ENCODE measurements at regions not wholly inside any gene's neighbourhood (a gene's known extent, or its start where the extent isn't known, plus 50 kb on each side); places are given as distances from the start of the nearest gene placed in this dataset.

DNA sequence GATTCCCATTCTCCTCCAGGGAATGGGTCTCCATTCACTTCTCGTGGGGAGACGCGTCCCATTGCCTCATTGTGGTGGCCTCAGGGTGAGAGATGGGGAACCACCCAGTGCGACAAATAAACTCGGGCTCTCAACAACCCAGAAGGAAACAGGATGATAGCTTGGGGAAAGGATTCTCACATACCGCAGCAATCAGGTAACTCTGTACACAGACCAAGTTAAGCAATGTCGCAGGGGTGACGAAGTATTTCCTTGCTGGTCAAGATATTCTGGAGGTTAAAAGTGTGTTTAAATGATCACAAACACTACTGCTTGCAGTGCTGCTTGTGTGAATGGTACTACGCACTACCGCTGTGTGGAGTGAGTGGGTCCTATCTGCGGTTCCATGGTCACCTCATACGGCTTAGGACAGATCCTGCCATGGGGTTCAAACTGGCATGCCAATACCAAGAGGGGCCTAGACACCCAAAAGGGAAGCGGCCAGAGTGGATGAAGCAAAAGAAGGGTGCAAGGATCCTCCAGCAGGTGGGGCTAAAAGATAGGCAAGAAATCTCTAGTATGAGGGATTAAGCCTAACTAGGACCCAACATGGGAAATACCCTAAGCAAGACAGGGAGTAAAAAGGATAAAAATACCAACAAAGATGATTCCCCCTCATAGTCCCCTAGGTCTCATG, 143.8 kb upstream of the TMEM106B start:
- DNase-seq (ENCODE audit: low spot score), result peak; percentile 59
- peak; percentile 93 for ATAC-seq

DNA sequence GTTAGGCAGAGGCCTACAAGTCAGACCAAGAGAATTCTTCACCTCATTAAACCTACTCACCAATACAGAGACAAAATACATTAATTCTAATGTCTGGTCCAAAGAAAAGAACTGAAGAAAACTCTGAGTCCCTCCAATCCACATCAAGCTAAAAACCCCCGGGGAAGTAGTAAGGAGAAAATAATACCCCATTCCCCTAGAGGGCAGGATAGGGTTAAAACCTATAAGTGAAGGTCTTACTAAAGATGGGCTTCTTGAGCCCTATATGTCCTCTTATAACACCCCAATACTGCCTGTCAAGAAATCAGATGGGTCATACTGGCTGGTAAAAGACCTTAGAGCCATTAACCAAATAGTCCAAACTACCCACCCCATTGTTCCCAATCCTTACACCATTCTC, 141.3 kb upstream of the TMEM106B start:
- no peak for ATAC-seq

DNA sequence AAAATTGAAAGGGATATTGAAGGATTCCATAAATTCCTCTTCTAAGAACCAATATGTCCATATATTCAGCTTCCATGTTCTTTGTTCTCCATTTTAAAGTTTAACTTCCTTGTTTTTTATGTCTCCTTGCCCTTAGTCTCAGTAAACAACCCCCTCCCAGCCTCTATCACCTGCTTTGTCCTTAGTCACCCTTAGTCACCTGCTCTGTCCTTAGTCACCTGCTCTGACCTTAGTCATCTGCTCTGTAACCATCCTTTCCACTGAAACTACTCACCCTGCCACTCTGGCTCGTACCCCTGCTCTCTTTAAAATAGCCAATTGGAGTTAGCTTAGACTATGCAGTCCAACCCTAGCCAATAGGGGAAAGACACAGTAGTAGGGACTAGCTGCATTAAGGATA, 136.2 kb upstream of the TMEM106B start:
- ATAC-seq (no peak), DNase-seq (ENCODE audit: low spot score) (no peak)

More for the DNA sequence above, 141.3 kb upstream of the TMEM106B start:
- no peak for DNase-seq (ENCODE audit: low spot score)

DNA sequence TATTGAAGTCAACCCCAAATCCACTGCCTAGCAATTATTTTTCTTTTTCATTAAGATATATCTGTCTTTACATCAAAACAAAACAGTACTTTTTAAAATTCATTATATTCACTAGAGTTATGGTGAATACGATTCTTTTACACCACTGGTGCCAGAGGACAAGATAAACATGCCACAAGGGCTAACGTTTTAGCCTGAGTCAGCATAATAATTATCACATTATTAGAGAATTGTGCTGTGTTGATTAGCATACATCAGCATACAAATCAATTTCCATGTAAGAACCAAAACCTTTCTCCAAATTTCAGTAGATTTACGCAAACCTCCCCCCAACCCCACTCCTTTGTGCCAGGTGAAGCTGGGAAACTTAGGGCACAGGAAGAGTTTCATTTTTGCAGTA, 131.1 kb upstream of the TMEM106B start:
- DNase-seq (ENCODE audit: low spot score) (no peak), ATAC-seq (no peak)

DNA sequence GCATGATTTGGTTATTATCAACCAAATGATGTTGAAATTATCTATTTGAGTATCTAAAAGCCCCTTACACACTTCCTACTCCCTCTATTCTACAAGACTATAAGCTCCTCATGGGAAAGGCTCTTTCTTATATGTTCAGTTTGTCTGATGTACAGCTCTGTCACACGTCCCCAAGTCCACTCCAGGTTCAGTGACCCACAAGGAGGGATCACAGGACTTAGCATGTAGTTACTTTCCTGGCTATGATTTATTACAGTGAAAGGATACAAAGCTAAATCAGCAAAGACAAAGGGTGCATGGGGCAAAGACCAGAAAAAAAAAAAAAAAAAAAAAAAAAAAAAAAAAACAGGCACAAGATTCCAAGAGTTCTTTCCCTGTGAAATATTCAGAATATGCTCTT, 125.6 kb upstream of the TMEM106B start:
- ATAC-seq, result no peak

DNA sequence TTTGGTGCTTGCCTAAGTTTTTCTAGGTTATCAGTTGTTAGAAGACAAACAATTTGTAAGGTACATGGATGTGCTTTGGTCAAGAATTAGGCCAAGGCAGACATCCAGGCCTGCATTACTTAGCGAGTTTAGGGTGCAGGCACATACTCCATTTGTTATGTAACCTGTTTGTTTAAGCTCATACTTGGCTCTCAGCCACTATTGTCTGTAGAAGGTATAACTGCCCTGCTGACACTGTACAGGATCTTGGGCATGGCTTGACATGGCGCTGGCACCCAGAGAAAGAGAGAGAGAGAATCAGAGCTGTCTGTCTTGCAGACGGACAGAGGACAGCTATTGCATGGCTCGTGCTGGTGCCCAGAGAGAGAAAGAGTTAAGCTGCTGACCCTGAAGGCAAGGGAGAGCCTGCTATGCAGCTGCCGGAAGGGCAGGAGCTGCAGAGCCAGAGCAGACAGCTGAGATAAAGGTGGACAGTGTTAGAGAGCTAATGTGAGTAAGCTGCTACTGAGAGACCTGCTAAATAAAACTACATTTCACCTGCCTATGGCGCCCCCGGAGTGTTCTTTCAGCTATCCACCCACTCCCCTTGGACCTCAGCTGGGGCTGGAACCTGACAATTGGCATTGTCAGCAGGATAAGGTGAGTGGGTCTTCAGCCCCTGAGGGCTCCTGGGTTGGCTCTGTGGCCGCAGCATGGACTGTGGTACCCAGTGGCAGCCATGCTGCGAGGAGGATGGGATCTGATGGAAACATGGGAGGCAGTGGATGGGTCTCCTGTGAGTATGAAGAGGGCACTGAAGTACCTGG, 120.9 kb upstream of the TMEM106B start:
- ATAC-seq, result no peak

More for the DNA sequence above, 125.6 kb upstream of the TMEM106B start:
- no peak for DNase-seq (ENCODE audit: low spot score)

DNA sequence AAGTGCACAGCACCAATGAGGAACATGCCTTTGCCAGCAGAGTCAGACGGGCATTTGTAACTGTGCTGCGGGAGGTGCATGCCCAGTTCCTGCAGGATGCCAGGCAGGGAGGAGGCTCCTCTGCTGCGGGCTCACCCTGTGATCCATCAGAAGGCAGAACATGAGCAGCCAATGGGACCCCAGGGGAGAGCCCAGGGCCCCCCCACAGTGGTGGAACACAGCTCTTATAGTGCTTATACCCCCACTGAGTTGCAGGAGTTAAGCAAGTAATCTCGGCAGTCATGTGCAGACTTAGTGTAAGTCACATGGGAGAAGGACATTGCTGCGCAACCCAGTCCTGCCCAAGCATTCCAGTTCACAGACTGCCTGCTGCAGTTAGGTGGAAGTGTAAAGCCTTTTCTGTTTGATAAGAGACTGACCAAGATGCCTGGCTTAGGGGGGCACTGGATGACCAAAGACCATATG, 120.3 kb upstream of the TMEM106B start:
- no peak for DNase-seq (ENCODE audit: low spot score)
- no peak for ATAC-seq

More for the DNA sequence above, 120.9 kb upstream of the TMEM106B start:
- no peak for DNase-seq (ENCODE audit: low spot score)

DNA sequence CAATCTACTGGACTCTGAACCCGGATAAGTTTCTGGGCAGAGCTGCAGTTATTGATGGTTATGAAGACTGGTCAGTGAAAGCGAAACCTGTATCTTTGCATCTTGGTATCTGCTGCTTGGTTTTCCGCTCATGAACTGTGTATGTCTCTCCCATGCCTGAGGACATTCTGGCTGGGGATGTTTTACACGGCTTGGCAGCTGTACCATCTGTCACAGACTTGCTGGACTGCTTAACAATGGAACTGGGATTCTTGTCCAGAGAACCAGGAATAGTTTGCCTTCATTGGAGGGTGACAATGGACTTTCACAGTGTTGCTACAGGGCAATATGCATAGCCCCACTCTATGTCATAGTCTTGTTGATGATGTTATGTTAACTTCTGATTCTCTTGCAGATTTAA, 119.9 kb upstream of the TMEM106B start:
- DNase-seq (ENCODE audit: low spot score), result no peak
- ATAC-seq, result no peak

DNA sequence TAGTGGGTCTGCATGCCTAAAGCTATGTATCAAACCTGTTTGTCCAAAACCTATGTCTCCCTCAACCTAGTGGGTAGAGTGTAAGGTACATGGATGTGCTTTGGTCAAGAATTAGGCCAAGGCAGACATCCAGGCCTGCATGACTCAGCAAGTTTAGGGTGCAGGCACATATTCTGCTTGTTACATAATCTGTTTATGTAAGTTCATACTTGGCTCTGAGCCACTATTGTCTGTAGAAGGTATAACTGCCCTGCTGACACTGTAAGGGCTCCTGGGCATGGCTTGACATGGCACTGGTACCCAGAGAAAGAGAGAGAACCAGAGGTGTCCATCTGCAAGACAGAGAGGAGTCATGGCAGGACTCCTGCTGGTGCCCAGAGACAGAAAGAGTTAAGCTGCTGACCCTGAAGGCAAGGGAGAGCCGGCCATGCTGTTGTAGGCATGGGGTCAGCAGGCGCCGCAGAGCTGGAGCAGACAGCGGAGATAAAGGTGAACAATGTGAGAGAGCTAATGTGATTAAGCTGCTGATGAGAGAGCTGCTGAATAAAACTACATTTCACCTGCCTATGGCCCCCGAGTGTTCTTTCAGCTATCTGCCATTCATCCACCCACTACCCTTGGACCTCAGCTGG, 118.5 kb upstream of the TMEM106B start:
- ATAC-seq, result no peak
- DNase-seq (ENCODE audit: low spot score), result no peak

DNA sequence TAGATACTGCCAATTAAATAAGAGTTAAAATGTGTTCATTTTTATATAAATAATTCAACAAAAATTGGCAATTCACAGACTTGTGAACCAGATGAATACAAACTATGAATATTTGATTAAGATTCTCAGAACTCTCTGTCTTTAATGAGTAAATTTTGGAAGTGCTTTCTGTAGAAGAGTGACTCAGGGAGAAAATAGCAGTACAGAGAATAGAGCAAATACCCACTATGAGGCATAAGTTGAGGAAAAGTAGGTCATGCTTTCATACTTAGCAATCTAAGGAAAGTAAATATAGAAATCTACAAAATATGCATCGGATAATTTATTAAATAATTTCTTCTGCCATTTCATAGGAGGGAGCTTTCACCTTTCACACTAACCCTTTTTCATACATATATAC, 117.7 kb upstream of the TMEM106B start:
- DNase-seq (ENCODE audit: low spot score) (no peak), ATAC-seq (no peak)

DNA sequence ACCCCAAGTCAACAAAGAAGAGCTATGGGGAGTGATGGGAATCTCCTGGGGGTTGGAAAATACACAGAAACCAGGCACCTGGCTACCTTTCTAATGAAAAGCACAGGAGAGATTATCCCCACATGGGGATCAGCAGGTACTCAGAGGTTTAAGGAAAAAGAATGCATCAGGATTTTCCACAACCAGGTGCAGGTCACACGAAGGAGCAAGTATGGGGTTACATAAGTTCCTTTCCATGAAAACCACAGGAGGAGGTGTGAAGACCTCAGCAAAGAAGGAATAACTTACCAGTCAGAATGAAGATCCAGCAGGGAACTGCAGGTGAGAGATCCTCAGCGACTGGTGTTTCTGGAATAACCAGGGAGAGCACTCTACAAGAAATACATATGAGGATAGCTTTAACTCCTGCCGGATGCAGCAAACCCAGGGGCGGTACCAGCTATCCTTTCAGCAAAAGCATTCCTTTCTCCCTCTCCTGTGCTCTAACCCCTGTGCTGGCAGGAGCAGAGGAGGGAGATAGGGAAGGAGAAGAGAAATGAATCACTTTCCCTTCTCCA, 116.7 kb upstream of the TMEM106B start:
- no peak for ATAC-seq
- DNase-seq (ENCODE audit: low spot score), result no peak

DNA sequence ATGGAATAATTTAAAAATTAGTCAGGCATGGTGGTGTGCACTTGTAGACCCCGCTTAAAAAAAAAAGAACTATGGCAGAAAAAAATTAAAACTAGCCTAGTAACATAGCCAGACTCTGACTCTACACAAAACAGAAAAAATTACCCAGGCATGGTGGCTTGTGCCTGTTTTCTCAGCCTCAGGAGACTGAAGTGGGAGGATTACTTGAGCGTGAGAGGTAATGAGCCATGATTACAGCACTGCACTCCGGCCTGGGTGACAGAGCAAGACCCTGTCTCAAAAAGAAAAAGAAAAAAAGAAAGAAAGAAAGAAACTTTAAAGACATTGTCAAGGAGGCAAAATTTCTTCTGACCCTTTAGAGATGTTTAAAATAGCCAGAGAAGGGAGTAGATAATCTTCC, 109.0 kb upstream of the TMEM106B start:
- DNase-seq (ENCODE audit: low spot score) (no peak), ATAC-seq (no peak)

DNA sequence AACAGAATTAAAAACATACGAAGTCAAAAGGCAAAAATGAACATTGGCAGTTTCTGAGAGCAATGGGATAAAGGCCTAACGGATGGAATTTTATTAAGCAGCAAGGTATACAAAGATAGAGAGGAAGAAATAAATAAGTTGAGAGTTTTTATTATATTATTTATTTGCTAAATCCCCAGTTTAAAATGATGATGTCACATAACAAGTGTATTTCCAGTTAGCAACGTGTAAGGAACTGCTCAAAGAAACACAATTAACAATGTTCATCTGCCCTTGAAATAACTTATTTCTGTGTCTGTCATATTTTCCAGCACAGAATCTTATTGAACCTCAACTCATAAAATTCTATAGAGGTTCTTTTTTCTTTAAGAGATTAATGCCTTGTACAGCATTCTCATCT, 108.6 kb upstream of the TMEM106B start:
- DNase-seq (ENCODE audit: low spot score) (no peak), ATAC-seq (no peak)

DNA sequence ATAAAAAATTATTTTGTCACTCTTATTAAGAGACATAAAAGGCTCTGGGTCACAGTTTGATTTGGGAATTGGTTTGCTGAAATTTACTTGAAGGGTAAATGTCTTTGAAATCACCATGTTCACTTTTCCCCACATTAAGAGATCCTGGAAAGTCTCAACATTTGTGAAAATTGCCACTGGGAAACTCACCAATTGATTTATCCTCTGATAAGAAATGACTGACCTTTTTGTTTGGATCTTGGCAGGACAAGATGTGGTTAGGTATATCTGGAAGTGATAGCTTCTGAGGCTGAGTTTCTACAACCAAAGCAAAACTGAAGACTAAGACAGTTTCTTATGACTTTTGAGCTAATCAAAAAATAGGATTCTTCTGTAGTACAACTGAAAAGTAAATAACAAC, 107.1 kb upstream of the TMEM106B start:
- no peak for ATAC-seq

DNA sequence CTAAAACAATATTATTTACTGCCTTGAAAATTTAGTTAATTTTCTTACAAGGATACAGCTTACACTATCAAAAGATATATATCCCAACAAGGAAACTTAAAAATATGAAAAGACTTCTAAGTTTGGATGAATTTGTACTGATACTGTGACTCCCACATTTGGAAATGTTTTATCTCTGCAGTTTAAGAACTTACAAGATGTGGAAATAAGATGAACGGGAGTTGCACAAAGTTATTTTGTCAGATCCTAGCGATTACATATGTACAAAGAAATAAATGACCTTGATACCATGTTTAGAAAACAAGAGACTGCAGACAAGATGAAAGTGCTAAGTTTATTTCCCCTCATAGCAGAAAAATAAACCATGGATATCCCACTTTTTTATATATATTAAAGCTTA, 103.7 kb upstream of the TMEM106B start:
- ATAC-seq, result no peak
- no peak for DNase-seq (ENCODE audit: low spot score)

More for the DNA sequence above, 107.1 kb upstream of the TMEM106B start:
- no peak for DNase-seq (ENCODE audit: low spot score)

DNA sequence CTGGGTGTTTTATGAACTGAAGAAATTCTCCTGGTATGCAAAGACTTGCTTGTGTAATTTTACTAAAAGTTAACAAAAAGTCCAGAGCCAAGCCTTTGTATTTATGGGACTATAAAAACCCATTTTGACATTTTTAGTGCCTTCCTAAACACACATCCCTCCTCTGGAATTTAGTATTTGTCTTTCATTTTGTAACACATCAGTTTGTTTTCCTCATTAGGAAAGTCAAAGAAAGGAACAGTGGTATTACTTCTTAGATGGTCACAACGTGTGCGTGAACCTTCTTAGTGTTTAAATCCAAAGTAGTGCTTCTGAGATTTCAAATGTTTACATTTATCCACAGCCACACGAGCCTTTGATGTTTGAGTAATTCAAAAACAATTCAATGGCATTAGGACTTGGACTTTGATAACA, 103.2 kb upstream of the TMEM106B start:
- ATAC-seq (no peak), DNase-seq (ENCODE audit: low spot score) (no peak)

DNA sequence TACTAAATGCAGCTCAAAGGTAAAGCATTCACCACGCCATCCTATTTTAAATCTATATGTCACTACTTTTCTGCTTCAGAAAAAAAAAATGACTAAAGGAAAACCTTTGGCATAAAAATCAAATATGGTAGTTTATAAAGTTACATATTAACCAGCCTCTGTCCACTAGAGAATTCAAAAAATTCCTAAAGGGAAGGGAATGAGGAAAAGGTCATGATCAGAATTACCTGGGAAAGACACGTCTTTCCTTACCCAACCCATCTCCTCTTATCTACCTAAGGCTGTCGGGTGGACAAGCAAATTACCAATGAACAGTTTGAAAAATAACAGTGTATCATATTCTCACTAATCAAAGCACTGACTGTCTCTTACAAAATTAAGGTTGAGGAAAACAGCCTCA, 100.7 kb upstream of the TMEM106B start:
- no peak for ATAC-seq
- DNase-seq (ENCODE audit: low spot score), result no peak

DNA sequence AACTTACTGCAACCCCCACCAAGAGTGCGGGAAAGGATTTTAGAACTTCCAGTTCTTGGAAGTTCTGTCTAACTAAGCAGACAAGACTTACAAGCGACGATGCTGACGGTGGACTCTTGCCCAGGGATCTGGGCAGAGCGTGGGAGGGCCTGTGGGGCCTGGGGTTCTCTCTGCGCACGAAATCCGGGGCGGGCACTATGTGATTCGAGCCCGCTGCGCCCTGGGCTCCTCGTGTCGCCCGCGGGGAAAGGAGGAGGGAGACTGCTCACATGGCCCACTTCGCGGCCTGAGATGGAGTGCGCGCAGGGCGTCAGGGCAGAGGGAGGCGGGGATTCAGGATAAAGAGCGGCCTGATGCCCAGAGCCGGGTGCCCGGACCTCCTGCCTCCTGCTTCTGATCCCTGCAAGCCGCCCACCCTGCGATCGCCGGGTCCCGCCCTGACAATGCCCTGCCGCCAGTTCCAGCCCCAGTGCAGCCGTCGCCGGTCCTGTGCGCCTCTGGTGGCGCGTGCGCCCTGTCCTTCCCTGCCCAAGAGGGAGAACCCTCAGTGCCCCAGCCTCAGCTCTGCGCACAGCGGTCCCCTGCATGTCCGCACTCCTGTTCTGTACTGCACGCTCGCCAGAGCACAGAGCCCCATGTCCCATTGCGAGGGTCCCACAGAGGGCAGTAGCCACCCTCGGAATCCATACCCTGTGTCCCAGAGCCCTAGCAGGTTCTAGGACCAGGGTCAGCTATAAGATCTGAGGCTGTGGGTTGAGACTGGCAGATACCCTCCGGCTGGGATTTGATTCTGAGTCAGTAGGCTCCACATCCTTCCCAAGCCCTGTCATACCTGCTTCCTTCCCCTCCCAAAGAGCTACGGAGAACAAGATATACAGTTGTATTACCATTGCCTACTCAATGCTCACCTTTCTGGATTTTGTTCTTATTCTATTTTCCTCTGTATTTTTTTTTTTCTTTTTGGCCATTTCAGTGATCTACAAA, 99.4 kb upstream of the TMEM106B start:
- DNase-seq (ENCODE audit: low spot score) (no peak), ATAC-seq (no peak)

DNA sequence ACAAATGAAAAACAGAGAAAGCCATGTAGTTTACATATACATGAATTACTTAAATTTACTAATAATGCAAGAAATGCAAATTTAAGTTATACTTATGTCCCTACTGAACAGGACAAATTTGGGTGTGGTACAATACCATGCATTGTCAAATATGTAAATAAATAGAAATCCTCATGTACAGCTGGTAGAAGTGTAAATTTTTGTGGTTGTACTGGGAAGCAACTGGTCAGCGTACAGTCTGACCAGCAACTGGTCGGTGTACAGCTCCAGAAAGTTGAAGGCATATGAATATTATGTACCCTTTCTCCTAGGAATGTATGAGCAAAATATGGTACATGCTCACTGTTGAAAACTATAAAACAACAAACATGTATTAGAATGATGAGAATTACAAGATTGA, 93.9 kb upstream of the TMEM106B start:
- DNase-seq (ENCODE audit: low spot score), result no peak
- no peak for ATAC-seq

DNA sequence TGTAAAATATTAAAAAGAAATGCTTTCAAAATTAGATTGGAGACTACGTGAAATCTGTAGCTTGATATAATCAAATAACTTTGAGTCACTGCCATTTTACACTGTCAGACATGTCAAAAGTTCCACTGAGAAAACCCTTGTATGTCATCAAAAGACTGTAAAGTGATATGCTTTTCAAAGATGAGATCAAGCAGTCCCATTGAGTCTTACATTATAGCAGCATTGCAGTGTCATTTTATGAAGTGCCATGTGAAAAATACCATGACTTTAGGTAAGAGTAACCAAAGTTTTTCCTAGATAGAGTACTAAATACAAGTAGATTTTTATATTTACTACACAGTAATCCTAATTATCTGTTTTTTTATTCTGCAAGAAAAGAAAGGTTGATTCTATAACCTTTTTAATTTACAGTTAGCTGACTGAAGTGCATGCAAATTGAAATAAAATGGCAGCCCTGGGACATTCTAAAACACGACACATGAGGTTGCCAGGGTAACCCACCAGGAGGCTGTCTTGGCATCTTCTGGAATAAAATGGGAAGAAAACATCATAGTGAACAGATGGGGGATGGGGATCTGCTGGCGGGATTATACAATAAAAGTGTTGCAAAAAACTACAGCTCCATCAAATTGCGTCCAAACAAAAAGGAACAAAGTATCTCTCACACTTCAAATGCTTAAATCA, 91.3 kb upstream of the TMEM106B start:
- DNase-seq (ENCODE audit: low spot score) (no peak), ATAC-seq (no peak)

Data from left lobe of liver (tissue), 2 donors.